HEK293 (cell line): ENCODE measurements at regions not wholly inside any gene's neighbourhood (a gene's known extent, or its start where the extent isn't known, plus 50 kb on each side); places are given as distances from the start of the nearest gene placed in this dataset.

Experiments used
- ZNF146 ChIP-seq: fragments of 450-650 bp; formaldehyde crosslinking; IDR thresholded peaks from 2 replicates; pipeline ENCODE4 v1.5.1; 2016; ENCODE audit warnings: missing biosample characterization, missing genetic modification characterization
- ZNF558 ChIP-seq: fragments of 450-650 bp; formaldehyde crosslinking; IDR thresholded peaks from 2 replicates; pipeline ENCODE4 v1.5.1; 2016; ENCODE audit warnings: missing biosample characterization, missing genetic modification characterization
- ZNF670 ChIP-seq: fragments of 450-650 bp; formaldehyde crosslinking; IDR thresholded peaks from 2 replicates; pipeline ENCODE4 v1.5.1; 2016; ENCODE audit warnings: missing biosample characterization, missing genetic modification characterization, low read depth
- ZNF707 ChIP-seq: fragments of 450-650 bp; formaldehyde crosslinking; IDR thresholded peaks from 2 replicates; pipeline ENCODE4 v1.5.1; 2016; ENCODE audit warnings: missing biosample characterization, missing genetic modification characterization
- ZNF830 ChIP-seq: fragments of 450-650 bp; IDR thresholded peaks from 2 replicates; pipeline ENCODE4 v1.5.0; 2018; ENCODE audit warnings: missing biosample characterization, missing genetic modification characterization, low read depth, mild to moderate bottlenecking, moderate library complexity
- TF ChIP-seq, protein P1 (sequence below): fragments of 450-650 bp; formaldehyde crosslinking; IDR thresholded peaks from 2 replicates; pipeline ENCODE4 v1.5.1; 2016; ENCODE audit warnings: missing biosample characterization, missing genetic modification characterization
- TF ChIP-seq, protein P2 (sequence below): fragments of 450-650 bp; formaldehyde crosslinking; IDR thresholded peaks from 2 replicates; pipeline ENCODE4 v1.5.1; 2017; ENCODE audit warnings: missing biosample characterization, missing genetic modification characterization

DNA sequence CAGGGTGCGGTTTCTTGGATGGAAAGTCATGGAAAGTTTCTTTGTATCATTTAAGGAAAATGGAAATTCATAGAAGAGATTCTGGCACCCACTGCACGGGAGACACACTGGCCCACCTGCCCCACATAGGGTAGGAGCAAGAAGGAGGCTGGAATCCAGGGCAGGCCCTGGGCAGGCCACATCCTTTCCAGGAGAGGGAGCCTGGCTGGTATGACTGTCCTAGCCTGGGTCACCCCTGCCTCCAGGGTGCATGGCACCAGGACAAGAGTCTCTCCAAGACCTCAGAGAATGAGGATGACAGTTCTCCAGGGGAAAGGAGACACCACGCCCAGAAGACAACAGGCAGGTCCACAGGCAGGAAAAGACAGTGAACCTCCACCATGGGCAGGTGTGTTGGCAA is 297.2 kb downstream of the TCERG1L start:
- TF ChIP-seq ZNF146 (tag by site-specific recombination), result no peak
- no peak for TF ChIP-seq ZNF707 (tag by site-specific recombination)
- TF ChIP-seq, protein P1, sequence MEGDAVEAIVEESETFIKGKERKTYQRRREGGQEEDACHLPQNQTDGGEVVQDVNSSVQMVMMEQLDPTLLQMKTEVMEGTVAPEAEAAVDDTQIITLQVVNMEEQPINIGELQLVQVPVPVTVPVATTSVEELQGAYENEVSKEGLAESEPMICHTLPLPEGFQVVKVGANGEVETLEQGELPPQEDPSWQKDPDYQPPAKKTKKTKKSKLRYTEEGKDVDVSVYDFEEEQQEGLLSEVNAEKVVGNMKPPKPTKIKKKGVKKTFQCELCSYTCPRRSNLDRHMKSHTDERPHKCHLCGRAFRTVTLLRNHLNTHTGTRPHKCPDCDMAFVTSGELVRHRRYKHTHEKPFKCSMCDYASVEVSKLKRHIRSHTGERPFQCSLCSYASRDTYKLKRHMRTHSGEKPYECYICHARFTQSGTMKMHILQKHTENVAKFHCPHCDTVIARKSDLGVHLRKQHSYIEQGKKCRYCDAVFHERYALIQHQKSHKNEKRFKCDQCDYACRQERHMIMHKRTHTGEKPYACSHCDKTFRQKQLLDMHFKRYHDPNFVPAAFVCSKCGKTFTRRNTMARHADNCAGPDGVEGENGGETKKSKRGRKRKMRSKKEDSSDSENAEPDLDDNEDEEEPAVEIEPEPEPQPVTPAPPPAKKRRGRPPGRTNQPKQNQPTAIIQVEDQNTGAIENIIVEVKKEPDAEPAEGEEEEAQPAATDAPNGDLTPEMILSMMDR (tag by site-specific recombination), result no peak
- TF ChIP-seq, protein P2, sequence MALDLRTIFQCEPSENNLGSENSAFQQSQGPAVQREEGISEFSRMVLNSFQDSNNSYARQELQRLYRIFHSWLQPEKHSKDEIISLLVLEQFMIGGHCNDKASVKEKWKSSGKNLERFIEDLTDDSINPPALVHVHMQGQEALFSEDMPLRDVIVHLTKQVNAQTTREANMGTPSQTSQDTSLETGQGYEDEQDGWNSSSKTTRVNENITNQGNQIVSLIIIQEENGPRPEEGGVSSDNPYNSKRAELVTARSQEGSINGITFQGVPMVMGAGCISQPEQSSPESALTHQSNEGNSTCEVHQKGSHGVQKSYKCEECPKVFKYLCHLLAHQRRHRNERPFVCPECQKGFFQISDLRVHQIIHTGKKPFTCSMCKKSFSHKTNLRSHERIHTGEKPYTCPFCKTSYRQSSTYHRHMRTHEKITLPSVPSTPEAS (tag by site-specific recombination), result no peak
- TF ChIP-seq ZNF558 (tag by site-specific recombination), result no peak
- TF ChIP-seq ZNF830 (tag by site-specific recombination), result no peak
- TF ChIP-seq ZNF670 (tag by site-specific recombination), result no peak
